Naive thymus-derived CD4-positive, alpha-beta T cell (primary cell): ENCODE measurements at regions not wholly inside any gene's neighbourhood (a gene's known extent, or its start where the extent isn't known, plus 50 kb on each side); places are given as distances from the start of the nearest gene placed in this dataset.
"Not testable (repeated sequence)": the region's sequence is repeated elsewhere in the genome, so short reads cannot be mapped to it uniquely, and the experiment has no call there.

Experiments
- ATAC-seq: fragments of 150-1000 bp; cut with Tn5 transposase; 2 replicates; pipeline ENCODE4 v1.10.0; 2021; ENCODE audit warnings: mild to moderate bottlenecking, moderate library complexity
- CTCF ChIA-PET: fragments of 350-600 bp; sonication (Branson Sonifier 250); formaldehyde crosslinking; loops from one replicate; lab custom pipeline; 2021; ENCODE audit warnings: antibody characterized with exemption; lab: Charles Lee
- POLR2A ChIA-PET: fragments of 350-600 bp; sonication (Branson Sonifier 250); formaldehyde crosslinking; loops from one replicate; lab custom pipeline; 2021; ENCODE audit warnings: antibody characterized with exemption, inconsistent platforms; lab: Charles Lee
- DNase-seq, 9 donors: peaks; one replicate each; pipeline versions ENCODE4 v3.0.0 to v3.0.0-alpha.2; 2020 to 2022; ENCODE audit warnings: mixed read lengths in 1 of 9
- H3K27ac ChIP-seq: one replicate; pipeline ENCODE4 v1.7.0; 2013; ENCODE audit warnings: mild to moderate bottlenecking, low read depth, low read length, moderate library complexity
- H3K27me3 ChIP-seq, 2 donors: one replicate each; pipeline ENCODE4 v1.7.0; 2013; ENCODE audit warnings: low read length in 2 of 2, mild to moderate bottlenecking in 2 of 2, moderate library complexity in 2 of 2; ENCODE audit not compliant: control insufficient read depth in 2 of 2, insufficient read depth in 2 of 2
- H3K36me3 ChIP-seq, 3 experiments: 1 replicate in 2 of 3; 2 replicates in 1 of 3; pipeline ENCODE4 v1.7.0; 2013; ENCODE audit warnings: low read length in 3 of 3, mild to moderate bottlenecking in 3 of 3, moderate library complexity in 1 of 3; ENCODE audit not compliant: insufficient read depth in 3 of 3, control insufficient read depth in 2 of 3
- H3K4me1 ChIP-seq, 2 donors: one replicate each; pipeline ENCODE4 v1.7.0; 2013; ENCODE audit warnings: low read length in 2 of 2, mild to moderate bottlenecking in 2 of 2, moderate library complexity in 1 of 2; ENCODE audit not compliant: control insufficient read depth in 2 of 2, insufficient read depth in 2 of 2
- H3K4me3 ChIP-seq: 2 replicates; pipeline ENCODE4 v1.7.0; 2013; ENCODE audit warnings: mild to moderate bottlenecking, low read length
- H3K9me3 ChIP-seq, 3 experiments: 1 replicate in 2 of 3; 2 replicates in 1 of 3; pipeline ENCODE4 v1.7.0; 2013; ENCODE audit warnings: low read length in 3 of 3; ENCODE audit not compliant: control insufficient read depth in 2 of 3
- H3K27ac Mint-ChIP-seq, 9 donors: one replicate each; pipeline ENCODE4 v1.8.0; 2020 to 2022; ENCODE audit warnings: mixed read lengths in 9 of 9, mild to moderate bottlenecking in 8 of 9, moderate library complexity in 5 of 9, inconsistent platforms in 2 of 9
- H3K27me3 Mint-ChIP-seq, 5 donors: one replicate each; pipeline ENCODE4 v1.8.0; 2021 to 2022; ENCODE audit warnings: mixed read lengths in 5 of 5, mild to moderate bottlenecking in 1 of 5
- H3K36me3 Mint-ChIP-seq, 5 donors: one replicate each; pipeline ENCODE4 v1.8.0; 2020 to 2022; ENCODE audit warnings: mixed read lengths in 5 of 5, mild to moderate bottlenecking in 3 of 5, inconsistent platforms in 1 of 5
- H3K4me1 Mint-ChIP-seq, 7 donors: one replicate each; pipeline ENCODE4 v1.8.0; 2020 to 2022; ENCODE audit warnings: mixed read lengths in 7 of 7, mild to moderate bottlenecking in 3 of 7, inconsistent platforms in 1 of 7
- H3K4me3 Mint-ChIP-seq, 10 donors: one replicate each; pipeline ENCODE4 v1.8.0; 2020 to 2022; ENCODE audit warnings: mild to moderate bottlenecking in 10 of 10, mixed read lengths in 10 of 10, moderate library complexity in 6 of 10, inconsistent platforms in 2 of 10
- H3K9me3 Mint-ChIP-seq, 11 donors: one replicate each; pipeline ENCODE4 v1.8.0; 2020 to 2022; ENCODE audit warnings: mixed read lengths in 11 of 11, mild to moderate bottlenecking in 4 of 11, inconsistent platforms in 1 of 11, moderate library complexity in 1 of 11
- intact Hi-C, 2 donors: fragments of 100-400 bp; cut with micrococcal nuclease; formaldehyde crosslinking; loops; one replicate each; pipeline ENCODE4 v1.15.1; 2023

DNA sequence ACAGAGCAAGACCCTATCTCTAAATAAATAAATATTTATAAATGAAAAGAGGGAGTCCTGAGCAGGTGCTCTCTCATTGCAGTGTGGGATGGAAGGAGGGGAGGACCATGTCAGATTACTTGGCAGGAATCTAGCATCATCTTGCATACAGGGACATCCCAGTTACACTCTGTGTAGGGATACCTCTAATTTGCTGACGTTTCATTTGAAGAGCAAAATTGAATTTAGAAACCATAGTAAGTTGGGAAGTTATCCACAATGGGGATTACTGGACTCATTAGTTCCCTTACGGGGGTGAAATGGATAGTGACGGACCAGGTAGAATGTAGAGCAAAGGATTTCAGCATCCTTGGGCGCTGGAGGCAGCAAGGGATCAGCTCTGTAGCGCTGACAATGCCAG, 52.1 kb downstream of the ARHGEF18 start:
- CTCF ChIA-PET, result no interaction called here
- H3K4me1 ChIP-seq, result peaks cover 0 to 8% of the 10 kb centered on the region in 2 donors
- H3K9me3 Mint-ChIP-seq, result peaks cover 0 to 2% (median 0%) of the 10 kb centered on the region in 11 donors
- peaks cover 19 to 59% (median 43%) of the 10 kb centered on the region in 7 donors for H3K4me1 Mint-ChIP-seq
- H3K27ac Mint-ChIP-seq, result no peak overlapping the region
- H3K27ac ChIP-seq, result no peak overlapping the region
- ATAC-seq (no peak), DNase-seq (no peak)
- no peak overlapping the region for H3K4me3 ChIP-seq
- POLR2A ChIA-PET, result no interaction called here
- H3K27me3 Mint-ChIP-seq, result no peaks in the 10 kb centered on the region
- H3K4me3 Mint-ChIP-seq, result no peak overlapping the region
- H3K36me3 ChIP-seq, result peaks cover 5 to 76% (median 7%) of the 10 kb centered on the region in 3 experiments
- H3K36me3 Mint-ChIP-seq, result peaks cover 0 to 42% (median 28%) of the 10 kb centered on the region in 5 donors
- no peaks in the 10 kb centered on the region for H3K27me3 ChIP-seq
- intact Hi-C loops, result no loop called here
- H3K9me3 ChIP-seq, result no peaks in the 10 kb centered on the region

DNA sequence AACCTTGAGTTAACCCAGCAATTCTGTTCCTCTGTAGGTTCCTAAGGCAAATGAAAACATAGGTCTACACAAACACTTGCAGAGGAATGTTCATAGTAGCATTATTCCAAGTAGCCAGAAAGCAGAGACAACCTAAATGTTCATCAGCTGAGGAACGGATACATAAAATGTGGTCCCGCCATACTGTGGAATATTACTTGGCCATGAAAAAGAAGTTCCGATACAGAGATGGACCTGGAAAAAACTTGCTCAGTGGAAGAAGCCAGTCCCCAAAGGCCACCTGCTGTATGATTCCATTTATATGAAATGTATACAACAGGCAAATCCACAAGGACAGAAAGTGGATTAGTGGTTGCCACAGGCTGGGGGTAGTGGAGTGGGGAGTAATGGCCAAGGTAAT, 53.0 kb downstream of the ARHGEF18 start:
- Mint-ChIP-seq H3K9me3 (peaks cover 0 to 2% (median 0%) of the 10 kb centered on the region in 11 donors), H3K4me1 (peaks cover 12 to 57% (median 39%) of the 10 kb centered on the region in 7 donors), H3K27ac (peak overlapping the region in 1 of 9 donors; percentile 28), H3K36me3 (peaks cover 0 to 38% (median 28%) of the 10 kb centered on the region in 5 donors), H3K4me3 (no peak overlapping the region), H3K27me3 (no peaks in the 10 kb centered on the region)
- Histone ChIP-seq H3K9me3 (no peaks in the 10 kb centered on the region), H3K27ac (no peak overlapping the region), H3K4me3 (no peak overlapping the region), H3K4me1 (peaks cover 0 to under 1% of the 10 kb centered on the region in 2 donors), H3K27me3 (no peaks in the 10 kb centered on the region), H3K36me3 (peaks cover 5 to 72% (median 7%) of the 10 kb centered on the region in 3 experiments)
- ChIA-PET CTCF (no interaction called here), POLR2A (no interaction called here)
- intact Hi-C loops, result no loop called here
- ATAC-seq (no peak), DNase-seq (no peak)

DNA sequence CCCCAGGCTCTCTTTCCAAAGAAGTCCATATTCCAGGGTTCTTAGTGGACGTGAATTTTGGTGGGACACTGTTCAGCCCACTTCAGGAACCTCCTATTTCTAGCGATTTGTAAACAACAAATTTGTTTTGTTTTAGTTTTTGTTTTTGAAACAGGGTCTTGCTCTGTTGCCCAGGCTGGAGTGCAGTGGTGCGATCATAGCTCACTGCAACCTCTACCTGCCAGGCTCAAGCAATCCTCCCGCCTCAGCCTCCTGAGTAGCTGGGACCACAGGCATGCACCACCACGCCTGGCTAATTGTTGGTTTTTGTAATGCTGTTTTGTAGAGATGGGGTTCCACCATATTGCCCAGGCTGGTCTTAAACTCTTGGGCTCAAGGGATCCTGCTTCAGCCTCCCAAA, 56.7 kb downstream of the ARHGEF18 start:
- ATAC-seq, DNase-seq, CTCF ChIA-PET, H3K9me3 Mint-ChIP-seq, H3K4me1 ChIP-seq, intact Hi-C loops, H3K27me3 Mint-ChIP-seq, H3K4me3 ChIP-seq, H3K27ac ChIP-seq, H3K27me3 ChIP-seq, H3K9me3 ChIP-seq: not testable (repeated sequence)
- peaks cover 10 to 58% (median 44%) of the 10 kb centered on the region in 7 donors for H3K4me1 Mint-ChIP-seq
- H3K4me3 Mint-ChIP-seq, result peak overlapping the region in 1 of 10 donors; percentile 23
- H3K36me3 ChIP-seq, result peaks cover 5 to 68% (median 7%) of the 10 kb centered on the region in 3 experiments
- H3K36me3 Mint-ChIP-seq, result peaks cover 0 to 33% (median 23%) of the 10 kb centered on the region in 5 donors
- H3K27ac Mint-ChIP-seq, result peak overlapping the region in 6 of 9 donors; percentile 12 to 81 (median 73)
- POLR2A ChIA-PET, result interaction anchor here (1.0 kb wide), 1 partner anchor 9 kb away, joined by 3 read pairs; no protein-coding TSS in a partner anchor

DNA sequence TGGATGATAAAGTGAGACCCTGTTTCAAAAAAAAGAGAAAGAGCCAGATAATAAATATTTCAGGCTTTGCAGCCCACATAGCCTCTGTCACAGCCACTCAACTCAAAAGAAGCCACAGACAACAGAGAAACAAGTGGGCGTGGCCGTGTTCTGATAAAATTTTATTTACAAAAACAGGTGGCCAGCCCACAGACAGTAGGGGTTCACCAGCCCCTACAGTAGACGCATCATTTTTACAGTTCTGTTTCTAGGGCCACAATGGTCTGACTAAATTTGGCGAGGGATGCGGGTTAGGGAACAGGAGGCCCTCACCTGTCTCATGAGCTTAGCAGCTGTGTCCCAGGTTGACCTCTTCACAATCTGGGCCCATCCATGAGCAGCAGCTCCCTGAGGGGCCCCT, 59.5 kb downstream of the ARHGEF18 start:
- H3K27ac ChIP-seq, result no peak overlapping the region

DNA sequence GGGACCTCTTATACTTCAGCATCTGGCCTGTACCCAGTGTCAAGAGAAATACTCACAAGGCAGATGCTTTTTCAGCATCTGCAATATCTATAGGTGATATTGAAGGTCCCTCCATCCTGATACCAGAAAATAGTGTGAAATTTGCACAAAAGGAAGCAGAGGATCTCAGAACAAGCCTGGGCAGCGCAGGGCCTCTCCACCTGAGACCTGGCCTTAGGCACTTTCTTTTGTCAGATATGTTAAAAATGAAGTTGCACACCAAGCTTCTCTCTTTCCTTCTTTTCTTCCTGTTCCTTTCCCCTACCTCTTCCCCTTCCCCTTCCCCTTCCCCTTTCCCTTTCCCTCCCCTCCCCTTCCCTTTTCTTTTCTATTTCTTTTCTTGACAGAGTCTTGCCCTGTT, 62.2 kb downstream of the ARHGEF18 start:
- CTCF ChIA-PET, result no interaction called here
- POLR2A ChIA-PET, result no interaction called here
- H3K4me1 Mint-ChIP-seq, result peaks cover 13 to 66% (median 47%) of the 10 kb centered on the region in 7 donors

More for the DNA sequence above, 59.5 kb downstream of the ARHGEF18 start:
- peak overlapping the region in 7 of 9 donors; percentile 19 to 76 (median 66) for H3K27ac Mint-ChIP-seq
- no peak overlapping the region for H3K4me3 ChIP-seq
- ChIA-PET CTCF (no interaction called here), POLR2A (no interaction called here)
- H3K9me3 ChIP-seq, result no peaks in the 10 kb centered on the region
- H3K9me3 Mint-ChIP-seq, result peaks cover 0 to 3% (median 0%) of the 10 kb centered on the region in 11 donors
- intact Hi-C loops, result no loop called here
- H3K4me1 ChIP-seq, result no peaks in the 10 kb centered on the region
- peaks cover 4 to 24% (median 17%) of the 10 kb centered on the region in 5 donors for H3K36me3 Mint-ChIP-seq
- DNase-seq, result no peak
- H3K36me3 ChIP-seq, result peaks cover 0 to 59% (median 11%) of the 10 kb centered on the region in 3 experiments
- peaks cover 16 to 60% (median 43%) of the 10 kb centered on the region in 7 donors for H3K4me1 Mint-ChIP-seq
- H3K27me3 ChIP-seq, result no peaks in the 10 kb centered on the region
- H3K4me3 Mint-ChIP-seq, result peak overlapping the region in 4 of 10 donors; percentile 3 to 21 (median 19)
- no peaks in the 10 kb centered on the region for H3K27me3 Mint-ChIP-seq
- no peak for ATAC-seq

DNA sequence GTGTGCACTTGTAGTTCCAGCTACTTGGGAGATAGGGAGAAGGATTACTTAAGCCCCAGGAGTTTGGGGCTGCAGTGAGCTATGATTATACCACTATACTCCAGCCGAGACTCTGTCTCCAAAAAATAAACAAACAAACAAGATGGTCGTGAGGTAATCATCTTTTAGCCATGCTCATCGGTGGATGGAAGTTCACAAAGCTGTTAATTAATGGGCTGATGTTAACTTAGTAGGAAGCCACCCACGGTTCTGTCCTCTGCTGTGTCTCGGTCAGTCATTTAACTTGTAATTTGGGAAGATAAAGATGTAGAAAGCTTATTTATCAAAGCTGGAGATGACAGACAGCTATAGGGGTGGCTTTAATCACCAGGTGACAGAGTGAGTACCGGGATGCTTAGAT, 64.9 kb downstream of the ARHGEF18 start:
- Histone ChIP-seq H3K4me1 (no peaks in the 10 kb centered on the region), H3K9me3 (no peaks in the 10 kb centered on the region), H3K36me3 (peaks cover 0 to 60% (median 6%) of the 10 kb centered on the region in 3 experiments), H3K27me3 (no peaks in the 10 kb centered on the region), H3K4me3 (no peak overlapping the region), H3K27ac (no peak overlapping the region)
- peak overlapping the region in 3 of 9 donors; percentile 18 to 59 (median 22) for H3K27ac Mint-ChIP-seq
- no peak overlapping the region for H3K4me3 Mint-ChIP-seq
- peaks cover 0 to 3% (median 0%) of the 10 kb centered on the region in 11 donors for H3K9me3 Mint-ChIP-seq
- ChIA-PET CTCF (interaction anchor here (0.7 kb wide), 1 partner anchor 46 kb away, joined by 5 read pairs; no protein-coding TSS in a partner anchor), POLR2A (interaction anchor here (0.7 kb wide), 1 partner anchor 500 kb away, joined by 4 read pairs; no protein-coding TSS in a partner anchor)
- no peaks in the 10 kb centered on the region for H3K27me3 Mint-ChIP-seq
- ATAC-seq (no peak), DNase-seq (no peak)
- H3K4me1 Mint-ChIP-seq, result peaks cover 7 to 63% (median 44%) of the 10 kb centered on the region in 7 donors
- intact Hi-C loops, result no loop called here
- peaks cover 4 to 29% (median 11%) of the 10 kb centered on the region in 5 donors for H3K36me3 Mint-ChIP-seq

More for the DNA sequence above, 62.2 kb downstream of the ARHGEF18 start:
- Mint-ChIP-seq H3K36me3 (peaks cover 4 to 26% (median 14%) of the 10 kb centered on the region in 5 donors), H3K27me3 (no peaks in the 10 kb centered on the region), H3K4me3 (no peak overlapping the region), H3K9me3 (peaks cover 0 to 3% (median 0%) of the 10 kb centered on the region in 11 donors), H3K27ac (peak overlapping the region in 4 of 9 donors; percentile 69 to 80 (median 73))
- DNase-seq (no peak), ATAC-seq (no peak)
- no peaks in the 10 kb centered on the region for H3K27me3 ChIP-seq
- H3K36me3 ChIP-seq, result peaks cover 0 to 52% (median 6%) of the 10 kb centered on the region in 3 experiments
- H3K9me3 ChIP-seq, result no peaks in the 10 kb centered on the region
- no peaks in the 10 kb centered on the region for H3K4me1 ChIP-seq
- intact Hi-C loops, result no loop called here
- no peak overlapping the region for H3K4me3 ChIP-seq
- no peak overlapping the region for H3K27ac ChIP-seq
